GM23338 (cell line): ENCODE measurements at regions not wholly inside any gene's neighbourhood (a gene's known extent, or its start where the extent isn't known, plus 50 kb on each side); places are given as distances from the start of the nearest gene placed in this dataset.

Experiments used
- ATAC-seq: fragments of 200-7000 bp; cut with Tn5 transposase; 3 replicates; pipeline ENCODE4 v1.9.1; 2020
- DNase-seq: peaks from one replicate; pipeline ENCODE4 v3.0.0-alpha.2; 2015; ENCODE audit warnings: low spot score
- H2AFZ ChIP-seq: fragments of 200-600 bp; sonication (generic); 2 replicates; pipeline ENCODE4 v1.8.0; 2016; ENCODE audit warnings: antibody characterized with exemption, mild to moderate bottlenecking, moderate library complexity
- H3F3A ChIP-seq: fragments of 200-600 bp; sonication (generic); replicated peaks from 2 replicates; pipeline ENCODE4 v1.8.0; 2017; ENCODE audit warnings: antibody characterized with exemption, mixed run types, low read depth
- H3K27ac ChIP-seq: fragments of 200-600 bp; sonication (generic); 2 replicates; pipeline ENCODE4 v1.6.1; 2016; ENCODE audit warnings: low read depth
- H3K27me3 ChIP-seq: fragments of 200-600 bp; sonication (generic); 2 replicates; pipeline ENCODE4 v1.8.0; 2016; ENCODE audit warnings: mild to moderate bottlenecking, mixed run types, moderate library complexity; ENCODE audit not compliant: insufficient read depth
- H3K36me3 ChIP-seq: fragments of 200-600 bp; sonication (generic); 2 replicates; pipeline ENCODE4 v1.8.0; 2016; ENCODE audit warnings: mild to moderate bottlenecking; ENCODE audit not compliant: insufficient read depth
- H3K4me1 ChIP-seq: fragments of 200-600 bp; sonication (generic); 2 replicates; pipeline ENCODE4 v1.8.0; 2016; ENCODE audit warnings: mild to moderate bottlenecking, moderate library complexity; ENCODE audit not compliant: insufficient read depth
- H3K4me2 ChIP-seq: fragments of 200-600 bp; sonication (generic); 2 replicates; pipeline ENCODE4 v1.7.1; 2017; ENCODE audit warnings: mixed run types
- H3K4me3 ChIP-seq: fragments of 200-600 bp; sonication (generic); 2 replicates; pipeline ENCODE4 v1.6.1; 2016; ENCODE audit warnings: mixed run types
- H3K79me2 ChIP-seq: fragments of 200-600 bp; sonication (generic); replicated peaks from 2 replicates; pipeline ENCODE4 v1.8.0; 2017; ENCODE audit warnings: mild to moderate bottlenecking; ENCODE audit not compliant: insufficient read depth
- H3K9me2 ChIP-seq: fragments of 200-600 bp; sonication (generic); 2 replicates; pipeline ENCODE4 v1.8.0; 2017; ENCODE audit not compliant: insufficient read depth
- H4K20me1 ChIP-seq: fragments of 200-600 bp; sonication (generic); replicated peaks from 2 replicates; pipeline ENCODE4 v1.8.0; 2017; ENCODE audit warnings: mild to moderate bottlenecking; ENCODE audit not compliant: insufficient read depth
- H3K27ac Mint-ChIP-seq: 2 replicates; pipeline ENCODE4 v1.8.0; 2020; ENCODE audit warnings: inconsistent platforms, mild to moderate bottlenecking, moderate library complexity, mixed read lengths
- H3K27me3 Mint-ChIP-seq: 3 replicates; pipeline ENCODE4 v1.8.0; 2022; ENCODE audit warnings: low read depth, mild to moderate bottlenecking, moderate library complexity, mixed read lengths, inconsistent platforms; ENCODE audit not compliant: insufficient read depth, poor library complexity
- H3K36me3 Mint-ChIP-seq: 3 replicates; pipeline ENCODE4 v1.8.0; 2021; ENCODE audit warnings: low read depth, mild to moderate bottlenecking, inconsistent platforms, moderate library complexity, mixed read lengths
- H3K4me1 Mint-ChIP-seq: 3 replicates; pipeline ENCODE4 v1.8.0; 2020; ENCODE audit warnings: mild to moderate bottlenecking, inconsistent platforms, mixed read lengths
- H3K4me3 Mint-ChIP-seq: 3 replicates; pipeline ENCODE4 v1.8.0; 2021; ENCODE audit warnings: moderate library complexity, mild to moderate bottlenecking, inconsistent platforms, mixed read lengths
- H3K9me3 Mint-ChIP-seq: 3 replicates; pipeline ENCODE4 v1.8.0; 2020; ENCODE audit warnings: moderate library complexity, mild to moderate bottlenecking, inconsistent platforms, mixed read lengths
- CREB1 ChIP-seq: fragments of 250-450 bp; sonication (Bioruptor Pico); IDR thresholded peaks from 2 replicates; pipeline ENCODE4 v1.5.0; 2020; ENCODE audit warnings: low read depth, mild to moderate bottlenecking, moderate library complexity
- EZH2 ChIP-seq: fragments of 200-600 bp; sonication (generic); IDR thresholded peaks from one replicate; pipeline ENCODE4 v1.8.0; 2017; ENCODE audit warnings: antibody characterized with exemption, mild to moderate bottlenecking, low read depth; ENCODE audit not compliant: unreplicated experiment
- EZH2phosphoT487 ChIP-seq: fragments of 200-600 bp; sonication (generic); IDR thresholded peaks from one replicate; pipeline ENCODE4 v1.8.1; 2018; ENCODE audit warnings: antibody characterized with exemption; ENCODE audit not compliant: unreplicated experiment
- JUNB ChIP-seq: IDR thresholded peaks from one replicate; pipeline ENCODE4 v1.6.1; 2016; ENCODE audit warnings: antibody characterized with exemption; ENCODE audit not compliant: unreplicated experiment
- POLR2AphosphoS5 ChIP-seq: IDR thresholded peaks from 2 replicates; pipeline ENCODE4 v1.6.1; 2016; ENCODE audit warnings: antibody characterized with exemption, low read depth
- STAT1 ChIP-seq: IDR thresholded peaks from one replicate; pipeline ENCODE4 v1.6.1; 2016; ENCODE audit warnings: antibody characterized with exemption; ENCODE audit not compliant: unreplicated experiment
- ZNF114 ChIP-seq: fragments of 250-450 bp; sonication (Bioruptor Pico); IDR thresholded peaks from 2 replicates; pipeline ENCODE4 v1.5.0; 2020; ENCODE audit warnings: mild to moderate bottlenecking, moderate library complexity
- ZNF331 ChIP-seq: fragments of 250-450 bp; sonication (Bioruptor Pico); IDR thresholded peaks from 2 replicates; pipeline ENCODE4 v1.5.0; 2020; ENCODE audit warnings: low read depth, mild to moderate bottlenecking, moderate library complexity
- TF ChIP-seq, protein P1 (sequence below): IDR thresholded peaks from one replicate; pipeline ENCODE4 v1.6.1; 2018; ENCODE audit warnings: antibody characterized with exemption; ENCODE audit not compliant: unreplicated experiment
- TF ChIP-seq, protein P2 (sequence below), 2 experiments: fragments of 200-600 bp in 1 of 2; sonication (generic) in 1 of 2; conservative IDR thresholded peaks; 2 replicates each; pipeline versions ENCODE4 v1.5.1 to v1.6.1; 2016 to 2017; ENCODE audit warnings: antibody characterized with exemption in 2 of 2, low read depth in 2 of 2, mild to moderate bottlenecking in 2 of 2, moderate library complexity in 1 of 2

DNA sequence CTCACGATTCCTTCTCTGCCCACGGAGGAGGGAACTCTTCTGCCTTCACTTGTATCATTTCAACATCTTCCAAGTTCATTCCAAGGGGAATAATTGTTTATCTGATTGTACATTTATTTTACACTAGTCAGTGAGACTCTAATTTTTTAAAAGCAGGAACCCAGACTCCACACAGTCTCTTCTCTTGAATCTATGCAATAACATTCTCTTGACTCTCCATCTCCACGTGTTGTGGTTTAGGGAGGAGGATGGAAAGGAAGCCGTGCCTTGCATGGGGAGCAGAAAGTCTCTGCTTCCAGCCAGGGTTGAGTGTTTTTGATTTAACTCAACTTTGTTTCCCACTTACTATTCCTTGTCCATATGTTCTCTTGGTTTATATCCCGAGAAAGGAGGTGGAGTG, 131.1 kb upstream of the RIOK3 start (continued):
- TF ChIP-seq ZNF331, result no peak
- no peak for TF ChIP-seq CREB1 (CRISPR knock-in tag)
- no peak for TF ChIP-seq ZNF114
- TF ChIP-seq STAT1, result no peak
- TF ChIP-seq EZH2phosphoT487, result no peak
- TF ChIP-seq JUNB, result no peak

DNA sequence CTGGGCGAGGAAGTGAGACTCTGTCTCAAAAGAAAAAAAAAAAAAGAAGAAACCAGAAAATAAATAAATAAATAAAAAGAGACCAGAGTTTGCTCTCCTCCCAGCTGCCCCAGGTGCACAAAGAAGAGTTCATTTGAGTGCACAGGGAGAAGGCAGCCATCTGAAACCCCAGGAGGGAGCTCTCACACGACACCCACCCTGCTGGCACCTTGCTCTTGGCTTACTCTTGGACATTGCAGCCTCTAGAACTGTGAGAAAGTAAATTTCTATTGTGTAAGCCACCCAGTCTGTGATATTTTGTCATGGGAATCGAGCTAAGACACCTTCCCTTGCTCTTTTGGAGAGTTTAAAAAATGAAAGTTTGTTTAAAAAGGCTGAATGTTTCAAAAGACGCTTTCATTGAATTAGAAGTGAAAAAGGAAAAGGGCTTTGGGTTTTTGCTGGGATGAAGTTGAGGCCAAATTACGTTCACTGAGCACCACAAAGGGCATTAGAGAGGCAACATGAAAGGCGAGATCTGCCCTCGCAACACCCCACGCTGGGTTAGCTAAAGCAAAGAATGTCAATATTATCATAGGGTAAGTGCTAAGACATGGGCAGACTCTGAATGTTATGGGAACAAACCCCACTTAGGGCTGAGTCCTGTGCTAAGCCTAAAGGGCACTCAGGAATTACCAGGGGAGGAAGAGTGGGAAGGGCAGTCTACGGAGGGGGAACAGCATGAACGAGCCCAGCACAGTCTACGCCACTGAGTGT, 128.9 kb upstream of the RIOK3 start:
- Mint-ChIP-seq H3K27me3 (peaks cover 10% of the 10 kb centered on the region), H3K4me1 (peaks cover 7% of the 10 kb centered on the region), H3K4me3 (no peak overlapping the region), H3K36me3 (peaks cover under 1% of the 10 kb centered on the region; the same call in 2 of the 3 replicates), H3K27ac (no peak overlapping the region), H3K9me3 (peaks cover 3% of the 10 kb centered on the region; the same call in 1 of the 3 replicates)
- TF ChIP-seq, protein P1, sequence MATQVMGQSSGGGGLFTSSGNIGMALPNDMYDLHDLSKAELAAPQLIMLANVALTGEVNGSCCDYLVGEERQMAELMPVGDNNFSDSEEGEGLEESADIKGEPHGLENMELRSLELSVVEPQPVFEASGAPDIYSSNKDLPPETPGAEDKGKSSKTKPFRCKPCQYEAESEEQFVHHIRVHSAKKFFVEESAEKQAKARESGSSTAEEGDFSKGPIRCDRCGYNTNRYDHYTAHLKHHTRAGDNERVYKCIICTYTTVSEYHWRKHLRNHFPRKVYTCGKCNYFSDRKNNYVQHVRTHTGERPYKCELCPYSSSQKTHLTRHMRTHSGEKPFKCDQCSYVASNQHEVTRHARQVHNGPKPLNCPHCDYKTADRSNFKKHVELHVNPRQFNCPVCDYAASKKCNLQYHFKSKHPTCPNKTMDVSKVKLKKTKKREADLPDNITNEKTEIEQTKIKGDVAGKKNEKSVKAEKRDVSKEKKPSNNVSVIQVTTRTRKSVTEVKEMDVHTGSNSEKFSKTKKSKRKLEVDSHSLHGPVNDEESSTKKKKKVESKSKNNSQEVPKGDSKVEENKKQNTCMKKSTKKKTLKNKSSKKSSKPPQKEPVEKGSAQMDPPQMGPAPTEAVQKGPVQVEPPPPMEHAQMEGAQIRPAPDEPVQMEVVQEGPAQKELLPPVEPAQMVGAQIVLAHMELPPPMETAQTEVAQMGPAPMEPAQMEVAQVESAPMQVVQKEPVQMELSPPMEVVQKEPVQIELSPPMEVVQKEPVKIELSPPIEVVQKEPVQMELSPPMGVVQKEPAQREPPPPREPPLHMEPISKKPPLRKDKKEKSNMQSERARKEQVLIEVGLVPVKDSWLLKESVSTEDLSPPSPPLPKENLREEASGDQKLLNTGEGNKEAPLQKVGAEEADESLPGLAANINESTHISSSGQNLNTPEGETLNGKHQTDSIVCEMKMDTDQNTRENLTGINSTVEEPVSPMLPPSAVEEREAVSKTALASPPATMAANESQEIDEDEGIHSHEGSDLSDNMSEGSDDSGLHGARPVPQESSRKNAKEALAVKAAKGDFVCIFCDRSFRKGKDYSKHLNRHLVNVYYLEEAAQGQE, result no peak
- TF ChIP-seq, protein P2, sequence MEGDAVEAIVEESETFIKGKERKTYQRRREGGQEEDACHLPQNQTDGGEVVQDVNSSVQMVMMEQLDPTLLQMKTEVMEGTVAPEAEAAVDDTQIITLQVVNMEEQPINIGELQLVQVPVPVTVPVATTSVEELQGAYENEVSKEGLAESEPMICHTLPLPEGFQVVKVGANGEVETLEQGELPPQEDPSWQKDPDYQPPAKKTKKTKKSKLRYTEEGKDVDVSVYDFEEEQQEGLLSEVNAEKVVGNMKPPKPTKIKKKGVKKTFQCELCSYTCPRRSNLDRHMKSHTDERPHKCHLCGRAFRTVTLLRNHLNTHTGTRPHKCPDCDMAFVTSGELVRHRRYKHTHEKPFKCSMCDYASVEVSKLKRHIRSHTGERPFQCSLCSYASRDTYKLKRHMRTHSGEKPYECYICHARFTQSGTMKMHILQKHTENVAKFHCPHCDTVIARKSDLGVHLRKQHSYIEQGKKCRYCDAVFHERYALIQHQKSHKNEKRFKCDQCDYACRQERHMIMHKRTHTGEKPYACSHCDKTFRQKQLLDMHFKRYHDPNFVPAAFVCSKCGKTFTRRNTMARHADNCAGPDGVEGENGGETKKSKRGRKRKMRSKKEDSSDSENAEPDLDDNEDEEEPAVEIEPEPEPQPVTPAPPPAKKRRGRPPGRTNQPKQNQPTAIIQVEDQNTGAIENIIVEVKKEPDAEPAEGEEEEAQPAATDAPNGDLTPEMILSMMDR (conservative IDR thresholded peaks at IDR 0.05; ENCODE audit: low read depth in 2 of 2), result no peak
- no peak for TF ChIP-seq EZH2phosphoT487
- TF ChIP-seq EZH2, result no peak
- TF ChIP-seq JUNB, result no peak
- no peak for TF ChIP-seq POLR2AphosphoS5
- TF ChIP-seq ZNF114, result no peak
- no peak overlapping the region for H2AFZ ChIP-seq
- H3K4me1 ChIP-seq, result no peaks in the 10 kb centered on the region; the same call in 1 of the 2 replicates
- DNase-seq (peak; percentile 39), ATAC-seq (peak; percentile 95)
- H3K36me3 ChIP-seq, result no peaks in the 10 kb centered on the region
- H3K27me3 ChIP-seq, result no peaks in the 10 kb centered on the region
- no peaks in the 10 kb centered on the region for H3K79me2 ChIP-seq
- no peak overlapping the region for H3K4me2 ChIP-seq
- no peaks in the 10 kb centered on the region for H3F3A ChIP-seq
- no peak overlapping the region for H3K4me3 ChIP-seq
- no peaks in the 10 kb centered on the region for H3K9me2 ChIP-seq
- H4K20me1 ChIP-seq, result no peaks in the 10 kb centered on the region
- no peak overlapping the region for H3K27ac ChIP-seq
